ENCODE measurements at regions not wholly inside any gene's neighbourhood (a gene's known extent, or its start where the extent isn't known, plus 50 kb on each side); places are given as distances from the start of the nearest gene placed in this dataset.
"Not testable (repeated sequence)": the region's sequence is repeated elsewhere in the genome, so short reads cannot be mapped to it uniquely, and the experiment has no call there.

DNA sequence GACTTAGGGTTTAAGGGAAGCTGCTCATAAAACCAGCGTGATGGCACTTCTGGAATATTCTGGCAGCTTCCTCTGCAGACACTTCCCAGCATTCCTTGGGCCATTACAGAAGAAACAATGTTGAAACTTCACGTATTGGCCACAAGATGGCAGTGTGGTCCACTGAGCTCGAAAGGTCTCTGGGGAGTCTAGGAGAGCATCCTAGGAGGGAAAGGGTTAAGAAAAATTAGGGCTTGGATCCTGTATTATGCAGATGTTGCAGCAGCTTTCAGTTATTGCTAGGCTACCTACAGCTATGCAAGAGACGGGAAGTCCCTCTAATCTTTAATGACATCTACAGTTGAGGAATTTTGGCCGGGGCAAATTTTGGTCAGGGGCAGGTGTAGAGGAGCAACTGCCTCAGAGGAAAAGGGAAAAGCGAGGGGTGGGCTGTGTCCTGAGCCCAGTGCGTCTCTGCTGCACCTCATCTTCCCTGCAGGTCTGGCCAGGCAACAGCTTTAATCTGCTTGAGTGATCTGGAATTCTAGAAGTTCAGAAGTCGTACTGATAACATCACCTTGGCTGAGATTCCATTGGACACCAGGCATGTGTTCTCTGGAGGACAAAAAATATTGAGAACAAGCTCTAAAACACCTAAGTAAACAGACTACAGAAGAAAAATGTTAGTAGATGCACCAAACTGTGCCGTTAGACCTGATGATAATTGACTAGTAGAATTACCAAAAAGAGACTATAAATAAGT, 220.8 kb upstream of the PRSS58 start:
- peak in 3 of 4 donors; percentile 14 to 33 (median 20) for DNase-seq (ENCODE audit: low read depth in 4 of 4, low spot score in 3 of 4)

DNA sequence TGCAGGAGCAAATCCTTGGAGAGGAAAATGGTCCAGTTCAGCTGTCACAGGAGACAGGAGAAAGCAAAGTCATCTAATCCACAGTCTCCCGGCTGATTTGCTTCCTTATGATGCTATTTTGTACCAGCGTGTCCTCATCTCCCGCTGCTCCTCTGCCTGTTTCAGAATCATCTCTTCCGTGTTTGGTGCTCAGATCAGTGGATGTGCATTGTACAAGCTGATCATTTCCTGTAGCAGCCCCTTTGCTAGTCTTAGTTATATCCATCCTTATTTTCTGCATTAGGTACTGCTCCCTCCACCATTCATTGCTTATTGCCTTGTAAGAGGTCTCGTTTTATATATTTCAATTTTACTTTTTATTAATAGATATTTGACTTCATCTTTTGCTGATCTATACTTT, 219.9 kb upstream of the PRSS58 start:
- not testable (repeated sequence) for DNase-seq (ENCODE audit: low read depth in 4 of 4, low spot score in 3 of 4)

DNA sequence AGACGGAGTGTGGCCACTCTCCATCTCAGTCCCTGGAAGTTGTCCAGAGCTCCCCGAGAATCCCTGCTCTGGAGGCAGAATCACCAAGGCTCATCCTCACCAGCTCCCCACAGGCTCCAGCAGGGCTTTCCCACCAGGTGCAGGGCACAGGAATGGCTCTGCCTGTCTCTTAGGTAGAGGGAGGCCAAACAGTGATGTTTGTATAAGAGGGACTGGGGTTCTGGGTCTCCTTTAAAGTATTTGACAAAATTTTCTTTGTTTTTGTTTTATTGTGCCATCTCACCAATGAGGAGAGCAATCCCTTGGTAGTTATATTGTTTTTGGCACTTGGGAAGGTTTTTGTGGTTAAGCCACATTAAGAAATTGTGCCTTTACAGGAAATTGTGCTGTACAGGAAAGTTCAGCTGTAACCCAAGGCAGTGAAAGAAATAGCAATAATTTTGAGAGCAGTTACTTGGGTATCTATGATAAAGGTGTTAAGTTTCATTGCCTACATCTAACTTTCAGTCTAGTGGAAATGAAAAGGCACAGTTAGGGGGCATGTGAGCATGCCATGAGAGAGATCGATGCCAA, 219.3 kb upstream of the PRSS58 start:
- DNase-seq (ENCODE audit: low read depth in 4 of 4, low spot score in 3 of 4) = no peak

DNA sequence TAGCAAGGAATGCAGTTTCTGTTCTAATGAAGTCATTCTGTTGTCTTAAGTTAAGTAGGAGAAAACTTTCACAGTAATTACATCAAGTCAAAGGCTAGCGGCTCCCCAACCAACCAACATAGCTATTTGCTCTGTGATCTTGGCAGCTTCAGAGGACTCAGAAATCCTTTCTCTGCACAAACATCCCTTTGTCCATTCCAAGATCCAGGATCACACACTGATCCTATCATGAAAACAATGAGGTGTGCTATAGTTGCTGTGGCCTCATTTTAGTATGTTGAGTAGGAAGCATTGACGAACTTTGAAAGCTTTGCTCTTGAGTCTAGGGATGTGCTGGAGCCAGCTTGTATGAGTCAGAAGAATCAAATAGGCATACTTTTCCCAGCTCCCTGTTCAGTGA, 218.2 kb upstream of the PRSS58 start:
- DNase-seq (ENCODE audit: low read depth in 4 of 4, low spot score in 3 of 4) = no peak

DNA sequence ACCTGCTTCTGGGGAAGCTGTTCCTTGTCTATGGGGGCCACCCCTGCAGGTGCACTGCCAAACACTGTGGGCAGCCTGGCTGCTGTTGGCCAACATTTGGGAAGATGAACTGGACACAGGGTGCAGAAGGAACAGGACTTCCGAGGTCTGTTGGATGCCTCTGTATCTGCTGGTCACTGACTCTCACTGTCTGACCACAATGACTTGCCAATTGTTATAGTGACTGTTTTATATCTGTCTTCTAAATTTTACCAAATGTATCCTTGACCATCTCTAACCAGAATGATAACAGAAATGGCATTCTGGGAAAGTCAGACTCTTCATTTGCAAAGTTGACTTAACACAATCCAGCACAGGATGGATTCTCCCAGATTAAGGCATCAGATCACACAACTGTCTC, 214.0 kb upstream of the PRSS58 start:
- no peak for DNase-seq (ENCODE audit: low read depth in 4 of 4, low spot score in 3 of 4)

DNA sequence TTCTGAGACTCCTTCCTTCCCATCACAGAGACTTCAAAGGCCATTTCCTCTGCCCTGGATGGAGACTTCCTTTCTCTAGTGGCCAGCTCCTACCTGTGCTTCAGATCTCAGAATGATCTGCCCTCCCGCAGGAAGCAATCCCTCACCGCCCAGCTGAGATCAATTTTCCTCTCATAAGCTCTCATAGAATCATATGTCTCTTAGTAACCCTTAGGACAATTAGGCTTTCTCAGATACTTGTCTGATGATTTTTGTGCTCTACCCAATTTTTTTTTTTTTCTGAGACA, 212.6 kb upstream of the PRSS58 start:
- DNase-seq (ENCODE audit: low read depth in 4 of 4, low spot score in 3 of 4) = no peak

DNA sequence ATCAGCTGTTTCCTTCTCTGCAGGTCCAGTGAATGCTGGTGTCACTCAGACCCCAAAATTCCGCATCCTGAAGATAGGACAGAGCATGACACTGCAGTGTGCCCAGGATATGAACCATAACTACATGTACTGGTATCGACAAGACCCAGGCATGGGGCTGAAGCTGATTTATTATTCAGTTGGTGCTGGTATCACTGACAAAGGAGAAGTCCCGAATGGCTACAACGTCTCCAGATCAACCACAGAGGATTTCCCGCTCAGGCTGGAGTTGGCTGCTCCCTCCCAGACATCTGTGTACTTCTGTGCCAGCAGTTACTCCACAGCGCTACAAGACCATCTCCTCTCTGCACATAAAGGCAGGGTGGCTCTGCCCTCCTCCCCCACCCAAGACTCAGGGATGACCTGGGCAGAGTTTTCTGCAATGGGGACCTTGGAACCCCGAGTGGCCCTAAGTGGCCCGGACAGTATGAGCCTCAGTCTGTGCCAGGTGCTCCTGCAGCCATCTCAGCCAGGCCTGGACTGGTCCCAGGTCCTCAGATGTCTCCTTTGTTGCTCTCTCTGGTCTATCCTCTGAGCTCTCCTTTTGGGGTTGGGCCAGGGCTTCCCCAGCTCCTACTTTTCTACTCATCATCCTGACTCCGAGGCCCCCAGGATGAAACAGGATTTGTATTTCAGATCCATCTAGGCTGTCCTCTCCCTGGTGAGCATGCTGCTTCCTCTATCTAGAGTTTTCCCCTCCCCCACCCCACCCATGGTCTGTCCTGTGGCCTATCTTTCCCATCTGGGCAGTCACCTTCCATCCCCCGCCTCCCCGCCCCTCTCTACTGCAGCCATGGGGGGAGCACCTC, 212.1 kb upstream of the PRSS58 start:
- DNase-seq (ENCODE audit: low read depth in 4 of 4, low spot score in 3 of 4) = no peak

DNA sequence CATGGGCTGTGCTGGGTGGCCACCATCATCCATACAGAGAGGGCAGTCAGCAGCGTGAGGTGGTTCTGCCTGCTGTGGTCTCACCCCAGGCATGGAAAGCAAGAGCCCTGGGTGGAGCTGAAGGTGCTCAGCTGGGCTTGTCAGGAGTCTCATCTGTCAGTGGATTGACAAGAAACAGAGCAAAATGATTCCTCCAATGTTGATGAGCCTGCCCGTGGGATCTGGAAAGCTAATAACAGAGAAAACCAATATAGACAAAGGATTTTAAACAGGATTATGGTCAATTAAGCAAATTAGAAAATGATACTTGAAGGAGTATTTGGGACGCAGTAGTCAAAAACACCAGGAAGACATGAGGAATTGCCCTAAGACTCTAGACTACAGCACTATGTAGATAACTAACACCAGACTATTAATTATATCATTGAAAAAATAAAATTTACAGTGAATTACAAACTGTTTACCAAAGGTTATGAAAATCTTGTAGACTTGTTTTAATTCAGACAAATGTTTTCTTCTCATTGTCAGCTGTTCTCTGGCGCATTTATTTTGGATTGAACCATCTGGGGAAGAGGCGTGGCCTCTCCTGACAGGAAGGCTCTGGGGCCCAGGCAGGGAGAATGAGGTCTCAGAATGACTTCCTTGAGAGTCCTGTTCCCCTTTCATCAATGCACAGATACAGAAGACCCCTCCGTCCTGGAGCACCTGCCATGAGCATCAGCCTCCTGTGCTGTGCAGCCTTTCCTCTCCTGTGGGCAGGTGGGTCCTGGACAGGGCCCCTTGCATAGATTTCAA, 211.2 kb upstream of the PRSS58 start:
- no peak for DNase-seq (ENCODE audit: low read depth in 4 of 4, low spot score in 3 of 4)

DNA sequence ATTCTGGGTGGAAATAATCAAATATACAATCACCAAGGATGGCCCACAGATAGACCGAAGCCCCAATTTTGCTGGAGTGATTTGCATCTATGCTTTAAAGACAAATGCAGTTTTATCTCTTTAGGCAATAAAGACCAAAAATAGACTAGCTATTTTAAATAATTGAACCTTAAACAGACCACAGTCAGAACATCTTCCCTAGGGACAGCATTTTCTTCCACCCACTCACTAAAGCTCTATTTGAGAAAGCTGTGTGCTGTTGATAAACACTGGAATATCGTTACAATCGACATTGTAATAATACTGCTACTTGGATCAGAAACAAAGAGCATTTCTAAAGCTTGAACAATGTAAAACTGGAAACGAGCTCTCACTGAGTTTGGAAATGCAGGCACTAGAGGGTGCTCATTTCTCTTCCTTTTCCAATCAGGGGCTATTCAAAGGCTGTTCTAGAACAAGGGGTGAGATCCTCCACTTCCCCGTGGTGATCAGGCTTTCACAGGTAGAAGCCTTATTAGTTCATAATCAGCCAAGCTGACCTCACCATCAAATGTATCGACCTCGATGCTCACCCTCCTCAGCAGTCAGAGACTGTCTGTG, 209.3 kb upstream of the PRSS58 start:
- DNase-seq (ENCODE audit: low read depth in 4 of 4, low spot score in 3 of 4) = not testable (repeated sequence)

DNA sequence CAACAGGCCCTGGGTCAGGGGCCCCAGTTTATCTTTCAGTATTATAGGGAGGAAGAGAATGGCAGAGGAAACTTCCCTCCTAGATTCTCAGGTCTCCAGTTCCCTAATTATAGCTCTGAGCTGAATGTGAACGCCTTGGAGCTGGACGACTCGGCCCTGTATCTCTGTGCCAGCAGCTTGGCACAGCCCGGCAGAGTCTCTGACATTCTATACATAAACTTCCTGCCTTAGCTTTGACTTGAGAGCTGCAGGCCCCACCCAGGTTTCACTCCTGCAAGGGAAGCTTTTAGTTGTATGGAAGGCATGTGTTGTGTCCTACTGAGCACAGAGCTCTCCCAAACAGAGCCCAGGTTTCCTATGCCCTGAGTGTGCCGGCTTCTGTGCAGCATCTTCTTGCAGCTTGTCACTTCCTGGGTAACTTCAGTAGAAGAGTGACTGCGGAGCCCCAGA, 205.6 kb upstream of the PRSS58 start:
- DNase-seq (ENCODE audit: low read depth in 4 of 4, low spot score in 3 of 4) = no peak

DNA sequence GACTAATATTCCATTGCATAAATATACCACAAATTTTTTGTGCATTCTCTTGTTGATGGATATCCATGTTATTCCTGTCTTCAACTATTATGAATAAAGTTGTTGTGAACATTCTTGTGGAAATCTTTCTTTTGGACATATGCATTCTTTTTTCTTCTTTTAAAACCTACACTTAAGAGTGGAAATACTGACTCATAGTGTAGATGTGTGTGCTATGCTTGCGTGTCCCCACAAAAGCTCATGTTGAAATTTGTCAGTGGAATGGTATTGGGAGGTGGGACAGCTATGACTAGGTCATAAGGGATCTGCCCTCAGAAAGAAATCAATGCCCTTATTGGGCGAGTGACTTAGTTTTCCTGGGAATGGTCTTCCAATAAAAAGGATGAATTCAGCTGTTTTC, 203.6 kb upstream of the PRSS58 start:
- no peak for DNase-seq (ENCODE audit: low read depth in 4 of 4, low spot score in 3 of 4)

DNA sequence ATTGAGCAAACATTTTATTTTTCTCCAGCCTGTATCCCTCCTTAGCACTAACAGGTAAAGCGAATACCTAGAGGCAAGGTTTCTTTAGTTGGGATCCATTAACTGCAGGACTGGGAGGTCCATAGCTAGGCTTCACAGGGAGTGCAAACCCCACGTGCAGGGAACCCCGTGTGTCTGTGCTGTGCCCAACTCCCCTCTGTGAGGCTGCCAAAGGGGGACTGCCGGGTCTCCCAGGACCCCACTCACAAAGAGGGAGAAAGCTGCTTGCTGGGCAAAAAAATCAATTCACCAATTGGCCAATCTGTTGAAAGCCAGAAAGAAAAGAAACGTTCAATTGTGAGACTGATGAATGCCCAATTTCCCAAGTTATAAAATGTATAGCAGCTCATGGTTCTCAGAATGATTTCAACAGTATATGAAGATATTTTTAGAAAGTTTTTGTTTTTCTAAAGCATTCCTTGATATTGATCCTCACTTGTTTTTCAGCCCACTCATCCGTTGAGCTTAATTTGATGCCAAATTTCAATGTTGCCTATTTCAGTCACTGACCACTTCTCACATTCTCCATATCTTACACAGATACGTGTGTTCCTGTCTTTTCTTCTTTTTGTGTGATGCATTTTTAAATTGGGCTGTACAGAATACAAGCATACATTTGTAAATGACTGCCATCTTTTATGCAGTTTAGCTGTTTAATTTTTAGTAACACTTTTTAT, 202.7 kb upstream of the PRSS58 start:
- no peak for DNase-seq (ENCODE audit: low read depth in 4 of 4, low spot score in 3 of 4)

DNA sequence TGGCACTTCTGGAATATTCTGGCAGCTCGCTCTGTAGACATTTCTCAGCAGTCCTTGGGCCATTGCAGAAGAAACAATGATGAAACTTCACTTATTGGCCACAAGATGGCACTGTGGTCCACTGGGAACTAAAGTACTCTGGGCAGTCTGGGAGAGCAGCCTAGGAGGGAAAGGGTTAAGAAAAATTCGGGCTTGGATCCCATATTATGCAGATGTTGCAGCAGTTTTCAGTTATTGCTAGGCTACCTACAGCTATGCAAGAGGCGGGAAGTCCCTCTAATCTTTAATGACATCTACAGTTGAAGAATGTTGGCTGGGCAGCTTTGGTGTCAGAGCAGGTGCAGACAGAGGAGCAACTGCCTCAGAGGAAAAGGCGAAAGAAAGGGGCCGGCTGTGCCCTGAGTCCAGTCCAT, 201.7 kb upstream of the PRSS58 start:
- peak; percentile 12 to 27 (median 25) for DNase-seq (ENCODE audit: low read depth in 4 of 4, low spot score in 3 of 4)

DNA sequence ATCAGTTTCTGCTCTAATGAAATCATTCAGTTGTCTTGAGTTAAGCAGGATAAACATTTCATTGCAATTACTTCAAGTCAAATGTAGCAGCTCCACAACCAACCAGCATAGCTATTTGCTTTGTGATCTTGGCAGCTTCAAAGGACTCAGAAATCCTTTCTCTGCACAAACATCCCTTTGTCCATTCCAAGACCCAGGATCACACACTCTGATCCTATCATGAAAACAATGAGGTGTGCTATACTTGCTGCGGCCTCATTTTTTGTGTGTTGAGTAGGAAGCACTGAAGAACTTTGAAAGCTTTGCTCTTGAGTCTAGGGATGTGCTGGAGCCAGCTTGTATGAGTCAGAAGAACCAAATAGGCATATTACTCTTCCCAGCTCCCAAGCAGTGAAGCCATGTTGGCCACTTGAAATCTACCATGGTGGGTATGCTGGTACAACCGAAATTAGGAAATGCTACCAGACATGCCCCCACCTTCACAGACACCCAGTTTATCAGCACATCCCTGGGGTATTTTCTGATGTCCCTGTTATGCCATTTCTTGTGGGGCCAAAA, 199.4 kb upstream of the PRSS58 start:
- no peak for DNase-seq (ENCODE audit: low read depth in 4 of 4, low spot score in 3 of 4)

DNA sequence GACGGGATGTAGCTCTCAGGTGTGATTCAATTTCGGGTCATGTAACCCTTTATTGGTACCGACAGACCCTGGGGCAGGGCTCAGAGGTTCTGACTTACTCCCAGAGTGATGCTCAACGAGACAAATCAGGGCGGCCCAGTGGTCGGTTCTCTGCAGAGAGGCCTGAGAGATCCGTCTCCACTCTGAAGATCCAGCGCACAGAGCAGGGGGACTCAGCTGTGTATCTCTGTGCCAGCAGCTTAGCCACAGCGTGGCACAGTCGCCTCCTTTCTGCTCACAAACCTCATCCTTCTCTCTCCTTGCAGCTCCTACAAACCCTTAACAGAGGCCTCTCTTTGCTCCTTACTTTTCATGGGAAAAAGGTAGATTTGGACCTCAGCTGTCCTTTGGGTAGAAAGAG, 197.5 kb upstream of the PRSS58 start:
- no peak for DNase-seq (ENCODE audit: low read depth in 4 of 4, low spot score in 3 of 4)

DNA sequence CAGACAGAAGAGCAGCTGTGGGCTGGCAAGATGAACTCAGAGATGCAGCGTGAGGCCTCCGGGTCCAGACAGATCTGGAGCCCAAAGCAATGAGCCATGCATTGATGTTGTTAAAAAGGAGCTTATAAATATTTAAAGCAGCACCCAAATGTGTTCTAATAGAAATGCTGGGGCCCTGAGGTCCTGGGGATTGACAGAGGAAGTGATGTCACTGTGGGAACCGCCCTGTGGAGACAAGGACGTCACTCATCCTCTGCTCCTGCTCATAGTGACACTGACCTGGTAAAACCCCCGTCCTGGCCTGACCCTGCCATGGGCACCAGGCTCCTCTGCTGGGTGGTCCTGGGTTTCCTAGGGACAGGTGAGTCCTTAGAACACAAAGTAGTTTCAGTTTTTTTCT, 197.0 kb upstream of the PRSS58 start:
- no peak for DNase-seq (ENCODE audit: low read depth in 4 of 4, low spot score in 3 of 4)

DNA sequence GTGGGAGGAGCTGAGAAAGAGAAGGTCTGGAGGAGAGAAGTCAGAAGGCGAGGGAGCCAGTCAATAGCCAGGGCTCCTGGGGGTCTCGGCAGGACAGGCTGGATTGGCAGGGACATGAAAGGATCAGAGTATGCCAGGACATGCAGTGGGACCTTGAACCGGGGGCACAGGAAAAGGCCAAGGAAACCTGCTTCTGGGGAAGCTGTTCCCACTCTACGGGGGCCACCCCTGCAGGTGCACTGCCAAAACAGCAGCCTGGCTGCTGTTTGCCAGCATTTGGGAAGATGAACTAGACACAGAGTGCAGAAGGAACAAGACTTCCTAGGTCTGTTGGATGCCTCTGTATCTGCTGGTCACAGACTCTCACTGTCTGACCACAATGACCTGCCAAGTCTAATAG, 194.9 kb upstream of the PRSS58 start:
- DNase-seq (ENCODE audit: low read depth in 4 of 4, low spot score in 3 of 4) = no peak

DNA sequence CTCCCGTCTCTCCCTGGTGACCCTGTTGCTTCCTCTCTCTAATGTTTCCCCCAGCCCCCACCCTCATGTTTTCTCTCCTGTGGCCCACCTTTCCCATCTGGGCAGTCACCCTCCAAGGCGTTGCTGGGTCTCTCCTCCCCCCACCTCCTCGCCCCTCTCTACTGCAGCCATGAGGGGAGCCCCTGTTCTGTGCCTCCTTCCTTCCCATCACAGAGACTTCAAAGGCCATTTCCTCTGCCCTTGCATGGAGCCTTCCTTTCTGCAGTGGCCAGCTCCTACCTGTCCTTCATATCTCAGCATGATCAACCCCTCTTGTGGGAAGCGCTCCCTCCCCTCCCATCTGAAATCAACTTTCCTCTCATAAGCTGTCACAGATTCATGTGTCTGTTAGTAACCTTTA, 194.0 kb upstream of the PRSS58 start:
- DNase-seq (ENCODE audit: low read depth in 4 of 4, low spot score in 3 of 4) = no peak

DNA sequence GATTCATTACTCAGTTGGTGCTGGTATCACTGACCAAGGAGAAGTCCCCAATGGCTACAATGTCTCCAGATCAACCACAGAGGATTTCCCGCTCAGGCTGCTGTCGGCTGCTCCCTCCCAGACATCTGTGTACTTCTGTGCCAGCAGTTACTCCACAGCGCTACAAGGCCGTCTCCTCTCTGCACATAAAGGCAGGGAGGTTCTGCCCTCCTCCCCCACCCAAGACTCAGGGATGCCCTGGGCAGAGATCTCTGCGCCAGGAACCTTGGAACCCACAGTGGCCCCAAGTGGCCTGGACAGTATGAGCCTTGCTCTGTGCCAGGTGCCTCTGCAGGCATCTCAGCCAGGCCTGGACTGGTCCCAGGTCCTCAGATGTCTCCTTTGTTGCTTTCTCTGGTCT, 193.4 kb upstream of the PRSS58 start:
- DNase-seq (ENCODE audit: low read depth in 4 of 4, low spot score in 3 of 4) = no peak

DNA sequence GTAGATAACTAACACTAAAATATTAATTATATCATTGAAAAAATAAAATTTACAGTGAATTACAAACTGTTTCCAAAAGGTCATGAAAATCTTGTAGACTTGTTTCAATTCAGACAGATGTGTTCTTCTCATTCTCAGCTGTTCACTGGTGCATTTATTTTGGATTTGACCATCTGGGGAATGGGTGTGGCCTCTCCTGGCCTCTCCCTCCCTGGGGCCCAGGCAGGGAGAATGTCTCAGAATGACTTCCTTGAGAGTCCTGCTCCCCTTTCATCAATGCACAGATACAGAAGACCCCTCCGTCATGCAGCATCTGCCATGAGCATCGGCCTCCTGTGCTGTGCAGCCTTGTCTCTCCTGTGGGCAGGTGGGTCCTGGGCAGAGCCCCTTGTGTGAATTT, 192.8 kb upstream of the PRSS58 start:
- no peak for DNase-seq (ENCODE audit: low read depth in 4 of 4, low spot score in 3 of 4)

Measured in left renal pelvis (tissue), 4 donors.